ENCODE measurements at regions not wholly inside any gene's neighbourhood (a gene's known extent, or its start where the extent isn't known, plus 50 kb on each side); places are given as distances from the start of the nearest gene placed in this dataset.

DNA sequence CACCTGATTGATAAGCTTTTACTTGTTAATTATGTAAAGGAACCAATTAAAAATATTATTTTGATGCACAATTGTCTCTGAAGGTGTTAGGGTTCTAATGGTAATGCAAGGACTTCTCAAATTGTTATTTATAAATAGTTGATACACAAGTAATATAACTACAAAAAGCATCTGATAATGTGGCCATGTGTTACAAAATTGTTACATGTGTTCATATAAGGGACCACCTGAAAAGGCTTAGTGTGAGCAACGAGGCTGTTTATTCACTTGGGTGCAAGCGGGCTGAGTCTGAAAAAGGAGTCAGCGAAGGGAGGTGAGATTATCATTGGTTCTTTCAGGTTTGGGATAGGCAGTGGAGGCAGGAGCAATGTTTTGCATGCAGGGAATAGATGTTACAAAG, 421.9 kb upstream of the CADM2 start:
- Histone ChIP-seq H2BK12ac (ENCODE audit: low read length in 2 of 2) (no peak overlapping the region), H3K27ac (ENCODE audit: low read length, poor library complexity, severe bottlenecking) (no peak overlapping the region), H3K14ac (ENCODE audit: low read length in 2 of 2) (no peak overlapping the region), H2BK120ac (ENCODE audit: low read depth, low read length) (no peak overlapping the region), H2BK5ac (ENCODE audit: low read depth, low read length, poor library complexity, severe bottlenecking) (no peak overlapping the region), H2AK5ac (ENCODE audit: low read length, severe bottlenecking) (no peak overlapping the region), H3K18ac (ENCODE audit: low read depth in 1 of 2, low read length in 2 of 2) (no peak overlapping the region), H3K4me1 (ENCODE audit: control insufficient read depth, insufficient read depth, low read depth, low read length) (no peaks in the 10 kb centered on the region), H2AFZ (ENCODE audit: low read depth, low read length) (no peak overlapping the region), H3K4me3 (ENCODE audit: insufficient read depth in 1 of 2, low read depth in 1 of 2, low read length in 2 of 2) (no peak overlapping the region), H4K8ac (ENCODE audit: low read length) (no peak overlapping the region), H3K4me2 (ENCODE audit: low read length, poor library complexity, severe bottlenecking) (no peak overlapping the region), H3K9me3 (ENCODE audit: control insufficient read depth, low read length) (peaks cover 11% of the 10 kb centered on the region), H3K4ac (ENCODE audit: low read depth in 1 of 2, low read length in 2 of 2) (no peak overlapping the region), H3K36me3 (ENCODE audit: control insufficient read depth in 1 of 2, insufficient read depth in 2 of 2, low read depth in 1 of 2, low read length in 2 of 2) (no peaks in the 10 kb centered on the region), H3K9ac (ENCODE audit: low read length) (no peak overlapping the region), H3K27me3 (ENCODE audit: control insufficient read depth in 1 of 2, insufficient read depth in 1 of 2, low read length in 2 of 2) (no peaks in the 10 kb centered on the region), H2BK15ac (ENCODE audit: low read depth, poor library complexity, severe bottlenecking) (no peak overlapping the region), H3K79me1 (replicated peaks; ENCODE audit: low read length, poor library complexity, severe bottlenecking) (no peaks in the 10 kb centered on the region), H4K91ac (ENCODE audit: low read length) (no peak overlapping the region), H3K23ac (ENCODE audit: low read length in 2 of 2) (no peak overlapping the region)
- no peak for DNase-seq
- WGBS, result 73% methylated on average over 3 of the region's 3 CpGs

DNA sequence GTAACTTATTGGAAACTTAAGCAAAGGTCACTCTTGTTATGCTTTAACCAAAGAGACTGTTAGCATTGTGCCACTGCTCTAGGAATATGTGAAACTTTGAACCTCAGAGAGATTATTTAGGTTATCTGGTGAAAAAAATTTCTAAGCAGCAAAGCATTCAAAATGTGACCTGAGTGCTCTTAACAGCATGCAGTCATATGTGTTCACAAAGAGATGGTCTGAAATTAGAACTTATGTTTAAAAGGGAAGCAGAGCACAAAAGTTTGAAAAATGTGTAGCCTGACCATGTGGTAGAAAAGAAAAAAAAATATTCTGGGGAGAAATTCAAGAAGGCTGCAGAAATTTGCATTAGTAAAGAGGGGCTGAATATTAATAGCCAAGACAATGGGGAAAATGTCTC, 420.2 kb upstream of the CADM2 start:
- Histone ChIP-seq H3K36me3 (ENCODE audit: control insufficient read depth in 1 of 2, insufficient read depth in 2 of 2, low read depth in 1 of 2, low read length in 2 of 2) (no peaks in the 10 kb centered on the region), H2BK15ac (ENCODE audit: low read depth, poor library complexity, severe bottlenecking) (no peak overlapping the region), H4K91ac (ENCODE audit: low read length) (no peak overlapping the region), H2BK12ac (ENCODE audit: low read length in 2 of 2) (no peak overlapping the region), H3K4ac (ENCODE audit: low read depth in 1 of 2, low read length in 2 of 2) (no peak overlapping the region), H2AK5ac (ENCODE audit: low read length, severe bottlenecking) (no peak overlapping the region), H3K27ac (ENCODE audit: low read length, poor library complexity, severe bottlenecking) (no peak overlapping the region), H2AFZ (ENCODE audit: low read depth, low read length) (no peak overlapping the region), H3K4me1 (ENCODE audit: control insufficient read depth, insufficient read depth, low read depth, low read length) (no peaks in the 10 kb centered on the region), H3K79me1 (replicated peaks; ENCODE audit: low read length, poor library complexity, severe bottlenecking) (no peaks in the 10 kb centered on the region), H2BK5ac (ENCODE audit: low read depth, low read length, poor library complexity, severe bottlenecking) (no peak overlapping the region), H3K9me3 (ENCODE audit: control insufficient read depth, low read length) (peaks cover 6% of the 10 kb centered on the region), H3K14ac (ENCODE audit: low read length in 2 of 2) (no peak overlapping the region), H2BK120ac (ENCODE audit: low read depth, low read length) (no peak overlapping the region), H3K23ac (ENCODE audit: low read length in 2 of 2) (no peak overlapping the region), H3K4me2 (ENCODE audit: low read length, poor library complexity, severe bottlenecking) (no peak overlapping the region), H3K4me3 (ENCODE audit: insufficient read depth in 1 of 2, low read depth in 1 of 2, low read length in 2 of 2) (no peak overlapping the region), H3K18ac (ENCODE audit: low read depth in 1 of 2, low read length in 2 of 2) (no peak overlapping the region), H3K9ac (ENCODE audit: low read length) (no peak overlapping the region), H3K27me3 (ENCODE audit: control insufficient read depth in 1 of 2, insufficient read depth in 1 of 2, low read length in 2 of 2) (no peaks in the 10 kb centered on the region), H4K8ac (ENCODE audit: low read length) (no peak overlapping the region)
- DNase-seq, result no peak

DNA sequence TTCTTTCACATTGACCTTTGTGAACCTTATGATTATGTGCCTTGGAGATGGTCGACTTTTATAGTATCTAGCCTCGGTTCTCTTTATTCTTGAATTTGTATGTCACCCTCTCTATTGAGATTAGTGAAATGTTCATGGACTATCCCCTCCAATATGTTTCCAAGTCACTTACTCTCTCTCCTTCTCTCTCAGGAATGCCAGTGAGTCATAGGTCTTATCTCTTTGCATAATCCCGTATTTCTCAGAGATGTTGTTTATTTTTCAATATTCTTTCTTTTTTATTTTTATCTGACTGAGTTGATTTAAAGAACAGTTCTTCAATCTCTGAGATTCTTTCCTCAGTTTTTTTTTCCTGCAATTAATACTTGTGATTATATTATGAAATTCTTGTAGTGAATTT, 411.6 kb upstream of the CADM2 start:
- H3K4me2 ChIP-seq (ENCODE audit: low read length, poor library complexity, severe bottlenecking), result no peak overlapping the region
- H3K14ac ChIP-seq (ENCODE audit: low read length in 2 of 2), result no peak overlapping the region
- H3K18ac ChIP-seq (ENCODE audit: low read depth in 1 of 2, low read length in 2 of 2), result no peak overlapping the region
- H4K91ac ChIP-seq (ENCODE audit: low read length), result no peak overlapping the region
- WGBS, result 100% methylated on average over 2 of the region's 3 CpGs
- H3K4ac ChIP-seq (ENCODE audit: low read depth in 1 of 2, low read length in 2 of 2), result no peak overlapping the region
- no peak overlapping the region for H3K23ac ChIP-seq (ENCODE audit: low read length in 2 of 2)
- no peak overlapping the region for H3K9ac ChIP-seq (ENCODE audit: low read length)
- no peak overlapping the region for H3K27ac ChIP-seq (ENCODE audit: low read length, poor library complexity, severe bottlenecking)
- H2BK120ac ChIP-seq (ENCODE audit: low read depth, low read length), result no peak overlapping the region
- no peak overlapping the region for H2AK5ac ChIP-seq (ENCODE audit: low read length, severe bottlenecking)
- no peak overlapping the region for H2AFZ ChIP-seq (ENCODE audit: low read depth, low read length)
- DNase-seq, result no peak
- no peaks in the 10 kb centered on the region for H3K9me3 ChIP-seq (ENCODE audit: control insufficient read depth, low read length)
- no peak overlapping the region for H2BK15ac ChIP-seq (ENCODE audit: low read depth, poor library complexity, severe bottlenecking)
- no peak overlapping the region for H4K8ac ChIP-seq (ENCODE audit: low read length)
- no peak overlapping the region for H2BK12ac ChIP-seq (ENCODE audit: low read length in 2 of 2)
- H3K27me3 ChIP-seq (ENCODE audit: control insufficient read depth in 1 of 2, insufficient read depth in 1 of 2, low read length in 2 of 2), result no peaks in the 10 kb centered on the region
- H3K4me3 ChIP-seq (ENCODE audit: insufficient read depth in 1 of 2, low read depth in 1 of 2, low read length in 2 of 2), result no peak overlapping the region
- no peaks in the 10 kb centered on the region for H3K36me3 ChIP-seq (ENCODE audit: control insufficient read depth in 1 of 2, insufficient read depth in 2 of 2, low read depth in 1 of 2, low read length in 2 of 2)
- no peak overlapping the region for H2BK5ac ChIP-seq (ENCODE audit: low read depth, low read length, poor library complexity, severe bottlenecking)
- peaks cover 4% of the 10 kb centered on the region for H3K4me1 ChIP-seq (ENCODE audit: control insufficient read depth, insufficient read depth, low read depth, low read length)
- H3K79me1 ChIP-seq (replicated peaks; ENCODE audit: low read length, poor library complexity, severe bottlenecking), result no peaks in the 10 kb centered on the region

DNA sequence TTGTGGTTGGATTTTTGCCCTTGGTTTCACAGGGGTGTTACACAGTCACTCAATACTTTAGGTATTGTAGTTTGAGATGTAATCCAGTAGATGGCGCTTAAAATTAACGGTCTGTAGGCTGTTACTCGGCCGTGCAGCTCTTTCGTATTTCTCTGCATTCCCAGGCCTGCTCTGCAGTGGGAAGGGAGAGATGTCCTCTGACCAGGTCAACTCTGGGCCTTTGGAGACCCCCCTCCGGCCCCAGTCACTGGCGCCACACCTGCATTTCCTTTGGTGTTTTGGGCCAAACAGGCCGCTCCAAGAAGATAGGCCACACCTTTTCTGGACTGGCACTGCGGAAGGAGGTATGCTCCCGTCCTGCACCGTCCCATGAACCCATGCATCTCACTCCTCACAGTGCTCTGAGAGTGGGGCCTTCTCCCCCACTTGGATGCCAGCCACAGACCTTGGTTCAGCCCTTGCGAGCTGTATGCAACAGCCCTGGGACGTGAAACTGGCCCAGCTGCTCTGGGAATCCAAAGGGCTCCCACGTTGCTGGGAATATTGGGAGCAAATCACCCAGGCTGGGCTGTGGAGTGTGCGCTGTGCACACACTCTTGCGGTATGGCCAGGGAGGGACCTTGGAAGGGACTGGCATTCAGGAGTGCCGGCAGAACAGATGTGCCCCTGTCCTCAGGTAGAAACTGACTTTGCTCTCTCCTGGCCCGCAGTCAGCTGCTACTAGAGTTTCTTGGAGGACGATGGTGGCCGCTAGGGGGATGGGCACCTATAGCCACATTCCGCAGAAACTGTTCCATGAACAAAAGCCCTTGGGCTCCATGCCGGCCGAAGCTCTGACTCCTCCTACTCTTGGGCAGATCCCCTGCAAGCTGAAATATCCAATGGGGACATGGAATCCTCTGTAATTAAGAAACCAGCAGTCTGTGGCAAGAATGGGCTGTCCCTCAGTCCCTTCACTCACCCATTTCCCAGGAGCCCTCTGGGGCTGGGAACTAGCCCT, 410.5 kb upstream of the CADM2 start:
- no peak overlapping the region for H3K4ac ChIP-seq (ENCODE audit: low read depth in 1 of 2, low read length in 2 of 2)
- H3K4me1 ChIP-seq (ENCODE audit: control insufficient read depth, insufficient read depth, low read depth, low read length), result peaks cover 4% of the 10 kb centered on the region
- H3K79me1 ChIP-seq (replicated peaks; ENCODE audit: low read length, poor library complexity, severe bottlenecking), result no peaks in the 10 kb centered on the region
- no peaks in the 10 kb centered on the region for H3K36me3 ChIP-seq (ENCODE audit: control insufficient read depth in 1 of 2, insufficient read depth in 2 of 2, low read depth in 1 of 2, low read length in 2 of 2)
- no peak overlapping the region for H2AK5ac ChIP-seq (ENCODE audit: low read length, severe bottlenecking)
- H2BK12ac ChIP-seq (ENCODE audit: low read length in 2 of 2), result no peak overlapping the region
- no peaks in the 10 kb centered on the region for H3K27me3 ChIP-seq (ENCODE audit: control insufficient read depth in 1 of 2, insufficient read depth in 1 of 2, low read length in 2 of 2)
- no peak overlapping the region for H3K4me3 ChIP-seq (ENCODE audit: insufficient read depth in 1 of 2, low read depth in 1 of 2, low read length in 2 of 2)
- no peak for DNase-seq
- no peak overlapping the region for H4K91ac ChIP-seq (ENCODE audit: low read length)
- no peak overlapping the region for H2BK15ac ChIP-seq (ENCODE audit: low read depth, poor library complexity, severe bottlenecking)
- no peak overlapping the region for H2AFZ ChIP-seq (ENCODE audit: low read depth, low read length)
- no peak overlapping the region for H2BK120ac ChIP-seq (ENCODE audit: low read depth, low read length)
- H3K9me3 ChIP-seq (ENCODE audit: control insufficient read depth, low read length), result no peaks in the 10 kb centered on the region
- no peak overlapping the region for H2BK5ac ChIP-seq (ENCODE audit: low read depth, low read length, poor library complexity, severe bottlenecking)
- WGBS, result 50% methylated on average over 23 of the region's 23 CpGs
- no peak overlapping the region for H3K4me2 ChIP-seq (ENCODE audit: low read length, poor library complexity, severe bottlenecking)
- no peak overlapping the region for H4K8ac ChIP-seq (ENCODE audit: low read length)
- no peak overlapping the region for H3K9ac ChIP-seq (ENCODE audit: low read length)
- H3K27ac ChIP-seq (ENCODE audit: low read length, poor library complexity, severe bottlenecking), result no peak overlapping the region
- H3K23ac ChIP-seq (ENCODE audit: low read length in 2 of 2), result no peak overlapping the region
- no peak overlapping the region for H3K14ac ChIP-seq (ENCODE audit: low read length in 2 of 2)
- no peak overlapping the region for H3K18ac ChIP-seq (ENCODE audit: low read depth in 1 of 2, low read length in 2 of 2)
